Cardiac muscle cell (in vitro differentiated cells and primary cell): ENCODE measurements at regions not wholly inside any gene's neighbourhood (a gene's known extent, or its start where the extent isn't known, plus 50 kb on each side); places are given as distances from the start of the nearest gene placed in this dataset.
"Not testable (repeated sequence)": the region's sequence is repeated elsewhere in the genome, so short reads cannot be mapped to it uniquely, and the experiment has no call there.

Experiments
- DNase-seq, 2 donors: peaks; one replicate each; pipeline versions ENCODE4 v3.0.0 to v3.0.0-alpha.2; 2010 to 2017; ENCODE audit warnings: low read depth in 1 of 2, low spot score in 1 of 2
- H3K27ac ChIP-seq: fragments of 200-600 bp; sonication (generic); 2 replicates; pipeline ENCODE4 v1.5.1; 2016
- H3K27me3 ChIP-seq: fragments of 200-600 bp; sonication (generic); 2 replicates; pipeline ENCODE4 v1.6.0; 2016; ENCODE audit warnings: control low read depth
- H3K36me3 ChIP-seq: fragments of 200-600 bp; sonication (generic); 2 replicates; pipeline ENCODE4 v1.5.1; 2016; ENCODE audit warnings: control low read depth
- H3K4me1 ChIP-seq: fragments of 200-600 bp; sonication (generic); 2 replicates; pipeline ENCODE4 v1.8.1; 2017; ENCODE audit warnings: low read depth, mild to moderate bottlenecking, mixed run types
- H3K4me3 ChIP-seq: fragments of 200-600 bp; sonication (generic); 2 replicates; pipeline ENCODE4 v1.5.1; 2016; ENCODE audit warnings: mild to moderate bottlenecking
- H3K9me3 ChIP-seq: fragments of 200-600 bp; sonication (generic); 2 replicates; pipeline ENCODE4 v1.5.1; 2017; ENCODE audit warnings: low read depth, mild to moderate bottlenecking, control low read depth
- TF ChIP-seq, protein P1 (sequence below): IDR thresholded peaks from 2 replicates; pipeline ENCODE4 v1.5.1; 2012; ENCODE audit warnings: low read depth, mild to moderate bottlenecking, low read length

DNA sequence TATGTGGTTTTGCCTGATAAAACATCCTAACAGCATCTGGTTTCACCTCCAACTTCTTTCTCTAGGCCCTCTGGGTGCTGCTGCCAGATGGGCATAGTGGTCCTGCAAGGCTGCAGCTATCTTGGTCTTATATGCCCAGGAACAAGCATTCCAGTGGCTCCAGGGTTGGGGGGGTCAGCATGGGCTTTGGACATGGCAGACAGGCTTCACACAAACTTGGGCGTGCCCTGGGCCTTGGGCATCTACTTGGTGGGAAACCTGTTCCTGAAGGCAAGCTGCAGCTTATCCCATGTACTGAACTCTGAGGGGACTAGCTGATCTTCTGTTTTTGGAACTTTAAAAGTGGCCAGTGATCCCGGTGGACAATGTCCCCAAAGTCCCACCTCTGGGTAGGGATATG, 54.9 kb upstream of the ZNF678 start:
- no peaks in the 10 kb centered on the region for H3K4me1 ChIP-seq
- TF ChIP-seq, protein P1, sequence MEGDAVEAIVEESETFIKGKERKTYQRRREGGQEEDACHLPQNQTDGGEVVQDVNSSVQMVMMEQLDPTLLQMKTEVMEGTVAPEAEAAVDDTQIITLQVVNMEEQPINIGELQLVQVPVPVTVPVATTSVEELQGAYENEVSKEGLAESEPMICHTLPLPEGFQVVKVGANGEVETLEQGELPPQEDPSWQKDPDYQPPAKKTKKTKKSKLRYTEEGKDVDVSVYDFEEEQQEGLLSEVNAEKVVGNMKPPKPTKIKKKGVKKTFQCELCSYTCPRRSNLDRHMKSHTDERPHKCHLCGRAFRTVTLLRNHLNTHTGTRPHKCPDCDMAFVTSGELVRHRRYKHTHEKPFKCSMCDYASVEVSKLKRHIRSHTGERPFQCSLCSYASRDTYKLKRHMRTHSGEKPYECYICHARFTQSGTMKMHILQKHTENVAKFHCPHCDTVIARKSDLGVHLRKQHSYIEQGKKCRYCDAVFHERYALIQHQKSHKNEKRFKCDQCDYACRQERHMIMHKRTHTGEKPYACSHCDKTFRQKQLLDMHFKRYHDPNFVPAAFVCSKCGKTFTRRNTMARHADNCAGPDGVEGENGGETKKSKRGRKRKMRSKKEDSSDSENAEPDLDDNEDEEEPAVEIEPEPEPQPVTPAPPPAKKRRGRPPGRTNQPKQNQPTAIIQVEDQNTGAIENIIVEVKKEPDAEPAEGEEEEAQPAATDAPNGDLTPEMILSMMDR: no peak

DNA sequence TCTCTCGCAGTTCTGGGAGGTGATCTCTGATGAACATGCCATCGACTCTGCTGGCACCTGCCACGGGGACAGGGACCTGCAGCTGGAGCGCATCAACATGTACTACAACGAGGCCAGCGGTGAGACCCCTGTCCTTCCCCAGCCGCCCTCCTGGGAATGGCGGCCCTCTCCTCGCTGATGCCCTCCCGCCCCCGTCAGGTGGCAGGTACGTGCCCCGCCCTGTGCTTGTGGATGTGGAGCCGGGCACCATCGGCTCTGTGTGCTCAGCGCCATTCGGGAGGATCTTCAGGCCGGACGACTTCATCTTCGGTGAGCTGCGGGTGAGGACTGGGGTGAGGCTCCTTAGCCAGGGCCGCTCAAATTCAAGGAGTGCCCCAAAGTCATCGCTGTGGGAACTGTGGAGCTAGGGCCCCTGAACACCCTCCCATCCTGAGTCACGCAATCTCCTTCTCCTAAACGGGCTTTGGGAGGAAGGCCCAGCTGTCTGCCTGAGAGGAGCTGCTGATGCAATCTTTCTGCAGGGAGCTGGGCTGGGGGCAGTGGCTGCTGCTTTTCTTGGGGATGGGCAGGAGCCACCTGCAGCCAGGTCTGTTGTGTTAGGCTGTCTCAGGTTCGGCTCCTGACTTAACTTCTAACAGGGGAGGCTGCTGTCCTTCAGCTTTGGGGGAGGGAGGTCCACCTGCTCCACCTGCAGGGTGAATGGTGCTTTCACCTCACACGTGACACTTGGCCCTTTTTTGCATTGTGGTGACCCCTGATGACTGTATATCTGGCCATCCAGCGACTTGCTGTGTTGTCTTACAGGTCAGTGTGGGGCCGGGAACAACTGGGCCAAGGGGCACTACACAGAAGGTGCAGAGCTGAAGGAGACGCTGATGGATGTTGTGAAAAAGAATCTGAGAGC, 56.6 kb upstream of the ZNF678 start:
- not testable (repeated sequence) for H3K27me3 ChIP-seq, H3K4me3 ChIP-seq, H3K9me3 ChIP-seq, H3K4me1 ChIP-seq, H3K27ac ChIP-seq, DNase-seq, H3K36me3 ChIP-seq

More for the DNA sequence above, 54.9 kb upstream of the ZNF678 start:
- H3K36me3 ChIP-seq: no peaks in the 10 kb centered on the region
- no peaks in the 10 kb centered on the region for H3K27me3 ChIP-seq
- no peak overlapping the region for H3K4me3 ChIP-seq
- DNase-seq: no peak
- H3K27ac ChIP-seq: no peak overlapping the region
- H3K9me3 ChIP-seq: no peaks in the 10 kb centered on the region

DNA sequence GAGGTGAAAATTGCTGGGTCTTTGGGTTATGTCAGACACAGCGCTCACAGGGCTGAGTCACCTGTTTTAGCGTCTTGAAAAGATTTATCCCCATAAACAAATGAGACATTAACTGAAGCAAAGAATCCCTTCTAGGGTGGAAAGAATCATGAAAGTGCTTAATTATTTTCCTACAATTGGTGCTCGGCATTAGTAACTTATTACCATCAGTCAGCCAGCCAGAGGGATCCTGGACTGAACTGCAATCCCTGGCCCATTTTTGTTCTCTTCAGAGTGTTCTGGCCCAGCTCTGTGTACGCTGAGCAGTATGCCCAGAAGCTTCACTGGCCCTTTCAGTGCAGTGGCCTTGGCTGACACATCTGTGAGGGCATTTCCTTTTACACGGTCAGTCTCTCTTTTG, 67.3 kb upstream of the ZNF678 start:
- not testable (repeated sequence) for DNase-seq, H3K27ac ChIP-seq, H3K4me1 ChIP-seq, H3K4me3 ChIP-seq, H3K36me3 ChIP-seq, H3K27me3 ChIP-seq, H3K9me3 ChIP-seq

DNA sequence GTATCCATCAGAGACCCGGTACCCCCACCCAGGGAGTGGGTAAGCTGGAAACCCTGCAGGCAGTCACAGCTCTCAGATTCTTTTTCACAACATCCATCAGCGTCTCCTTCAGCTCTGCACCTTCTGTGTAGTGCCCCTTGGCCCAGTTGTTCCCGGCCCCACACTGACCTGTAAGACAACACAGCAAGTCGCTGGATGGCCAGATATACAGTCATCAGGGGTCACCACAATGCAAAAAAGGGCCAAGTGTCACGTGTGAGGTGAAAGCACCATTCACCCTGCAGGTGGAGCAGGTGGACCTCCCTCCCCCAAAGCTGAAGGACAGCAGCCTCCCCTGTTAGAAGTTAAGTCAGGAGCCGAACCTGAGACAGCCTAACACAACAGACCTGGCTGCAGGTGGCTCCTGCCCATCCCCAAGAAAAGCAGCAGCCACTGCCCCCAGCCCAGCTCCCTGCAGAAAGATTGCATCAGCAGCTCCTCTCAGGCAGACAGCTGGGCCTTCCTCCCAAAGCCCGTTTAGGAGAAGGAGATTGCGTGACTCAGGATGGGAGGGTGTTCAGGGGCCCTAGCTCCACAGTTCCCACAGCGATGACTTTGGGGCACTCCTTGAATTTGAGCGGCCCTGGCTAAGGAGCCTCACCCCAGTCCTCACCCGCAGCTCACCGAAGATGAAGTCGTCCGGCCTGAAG, 69.3 kb upstream of the ZNF678 start:
- not testable (repeated sequence) for H3K9me3 ChIP-seq, H3K4me3 ChIP-seq, DNase-seq, H3K27ac ChIP-seq, H3K4me1 ChIP-seq, H3K36me3 ChIP-seq, H3K27me3 ChIP-seq

DNA sequence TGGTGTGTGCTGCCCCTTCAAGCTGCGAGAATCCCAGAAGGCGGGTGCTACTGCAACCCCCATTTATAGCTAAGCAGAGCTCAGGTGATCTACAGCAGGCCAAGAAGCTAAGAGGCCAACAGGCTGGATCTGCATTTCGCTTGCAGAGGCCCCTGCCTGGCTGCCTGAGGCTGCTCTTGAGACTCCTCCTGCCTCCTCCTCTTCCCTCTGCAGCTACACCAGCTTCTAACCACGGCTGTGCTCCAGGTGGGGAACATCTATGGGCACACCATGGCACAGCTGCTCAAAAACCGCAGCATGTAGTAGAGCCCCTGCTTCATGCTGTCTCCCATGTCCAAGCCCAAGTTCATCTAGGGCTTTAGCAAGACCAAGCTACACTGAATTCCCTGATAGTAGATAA, 72.9 kb upstream of the ZNF678 start:
- Histone ChIP-seq H3K9me3 (no peaks in the 10 kb centered on the region), H3K4me1 (no peaks in the 10 kb centered on the region), H3K27ac (no peak overlapping the region)

DNA sequence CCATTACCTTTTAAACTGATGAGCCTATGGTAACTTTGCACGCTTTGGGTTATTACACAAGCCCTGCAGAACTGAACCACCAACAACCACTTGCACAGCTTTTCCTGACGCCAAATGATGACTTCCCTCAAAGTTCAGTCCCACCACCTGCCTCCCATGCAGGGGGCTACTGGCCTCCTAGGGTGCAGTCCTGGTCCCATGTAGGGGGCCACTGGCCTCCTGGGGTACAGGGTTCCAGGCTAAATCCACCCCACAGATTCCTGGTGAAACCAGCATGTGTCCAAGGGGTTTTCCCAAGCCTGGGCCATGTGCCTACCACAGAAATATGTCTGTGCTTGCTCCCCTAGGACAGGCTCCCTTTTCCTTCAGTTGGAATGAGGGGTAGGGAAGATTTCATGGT, 73.4 kb upstream of the ZNF678 start:
- Histone ChIP-seq H3K27me3 (no peaks in the 10 kb centered on the region), H3K9me3 (no peaks in the 10 kb centered on the region), H3K27ac (no peak overlapping the region), H3K4me1 (no peaks in the 10 kb centered on the region), H3K4me3 (no peak overlapping the region), H3K36me3 (no peaks in the 10 kb centered on the region)
- no peak for DNase-seq
- TF ChIP-seq, protein P1: no peak

More for the DNA sequence above, 72.9 kb upstream of the ZNF678 start:
- no peaks in the 10 kb centered on the region for H3K36me3 ChIP-seq
- no peak for DNase-seq
- H3K27me3 ChIP-seq: no peaks in the 10 kb centered on the region
- TF ChIP-seq, protein P1: no peak
- no peak overlapping the region for H3K4me3 ChIP-seq

DNA sequence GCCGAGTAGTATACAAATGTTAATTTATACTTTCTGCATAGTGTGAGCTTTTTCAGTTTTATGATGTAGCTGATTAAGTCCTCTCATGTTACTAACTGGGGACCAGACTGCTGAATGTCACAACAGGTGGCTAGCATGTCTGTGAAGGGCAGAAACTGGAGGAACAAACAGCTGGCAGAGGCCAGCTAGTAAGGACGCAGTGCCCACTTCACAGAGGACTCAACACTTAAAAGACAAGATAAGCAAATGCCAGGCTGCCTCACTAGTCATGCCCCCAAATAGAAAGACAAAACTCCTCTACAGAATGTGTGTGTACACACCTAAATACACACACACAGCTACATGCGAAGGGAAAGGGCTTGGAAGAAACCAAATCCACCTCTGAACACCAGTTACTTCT, 73.8 kb upstream of the ZNF678 start:
- Histone ChIP-seq H3K9me3 (no peaks in the 10 kb centered on the region), H3K4me3 (no peak overlapping the region), H3K36me3 (no peaks in the 10 kb centered on the region), H3K27me3 (no peaks in the 10 kb centered on the region), H3K27ac (no peak overlapping the region), H3K4me1 (no peaks in the 10 kb centered on the region)
- TF ChIP-seq, protein P1: no peak
- no peak for DNase-seq
